PC-9 (cell line): ENCODE measurements at regions not wholly inside any gene's neighbourhood (a gene's known extent, or its start where the extent isn't known, plus 50 kb on each side); places are given as distances from the start of the nearest gene placed in this dataset.

Experiments used
- CTCF ChIP-seq: fragments of 200-600 bp; sonication (generic); conservative IDR thresholded peaks from 2 replicates; pipeline ENCODE4 v1.6.1; 2017; ENCODE audit warnings: mixed run types, antibody characterized with exemption, mild to moderate bottlenecking, moderate library complexity
- EZH2 ChIP-seq: fragments of 200-600 bp; sonication (generic); IDR thresholded peaks from 2 replicates; pipeline ENCODE4 v1.8.0; 2017; ENCODE audit warnings: antibody characterized with exemption, low read depth

DNA sequence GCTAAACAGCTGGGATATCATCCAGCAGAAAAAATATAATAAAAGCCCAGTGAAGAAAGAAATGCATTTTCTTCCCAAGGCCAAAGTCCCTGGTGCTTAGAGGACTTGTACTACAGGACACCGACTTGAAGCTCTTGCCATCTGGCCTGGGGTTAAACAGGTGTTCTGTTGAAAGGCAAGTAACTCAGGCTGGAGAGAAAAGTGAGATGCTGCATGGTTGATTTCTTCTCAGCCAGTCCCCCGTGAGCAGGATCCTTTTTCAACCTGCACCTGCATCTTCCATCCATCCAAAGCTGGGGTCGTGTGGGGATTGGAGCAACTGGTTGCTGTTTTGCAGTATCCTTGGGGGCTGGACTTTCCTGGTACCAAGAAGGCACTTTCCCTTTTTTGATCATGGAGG lies 146.1 kb upstream of the RPS23 start:
- no peak for TF ChIP-seq EZH2
- no peak for TF ChIP-seq CTCF
